GM21390 (cell line): ENCODE measurements at regions not wholly inside any gene's neighbourhood (a gene's known extent, or its start where the extent isn't known, plus 50 kb on each side); places are given as distances from the start of the nearest gene placed in this dataset.
A peak's percentile ranks its signal among the peaks of the same experiment; 100 is the strongest.

Experiments used
- ATAC-seq: cut with Tn5 transposase; IDR thresholded peaks from one replicate; pipeline ENCODE4 v1.9.1; 2021; ENCODE audit not compliant: unreplicated experiment

DNA sequence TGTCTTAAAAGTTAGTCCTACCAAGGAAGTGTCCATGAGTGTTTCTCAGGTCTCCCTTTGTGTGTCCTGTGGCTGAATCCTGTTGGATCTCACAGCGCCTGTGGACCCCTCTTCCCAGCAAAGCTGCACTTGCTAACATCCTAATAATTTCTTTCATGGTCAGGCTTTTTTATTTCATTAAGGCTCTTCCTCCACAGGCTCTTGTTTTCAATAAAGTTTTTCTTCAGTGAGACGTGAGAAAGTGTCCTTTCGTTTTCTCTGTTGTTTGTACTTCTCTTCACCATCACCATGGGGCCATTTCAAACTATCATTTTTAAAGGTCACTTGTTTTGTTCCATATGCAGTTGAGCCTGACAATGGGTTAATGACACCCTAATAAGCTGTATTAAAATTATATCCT, 231.5 kb downstream of the LMO4 start:
- no peak for ATAC-seq

DNA sequence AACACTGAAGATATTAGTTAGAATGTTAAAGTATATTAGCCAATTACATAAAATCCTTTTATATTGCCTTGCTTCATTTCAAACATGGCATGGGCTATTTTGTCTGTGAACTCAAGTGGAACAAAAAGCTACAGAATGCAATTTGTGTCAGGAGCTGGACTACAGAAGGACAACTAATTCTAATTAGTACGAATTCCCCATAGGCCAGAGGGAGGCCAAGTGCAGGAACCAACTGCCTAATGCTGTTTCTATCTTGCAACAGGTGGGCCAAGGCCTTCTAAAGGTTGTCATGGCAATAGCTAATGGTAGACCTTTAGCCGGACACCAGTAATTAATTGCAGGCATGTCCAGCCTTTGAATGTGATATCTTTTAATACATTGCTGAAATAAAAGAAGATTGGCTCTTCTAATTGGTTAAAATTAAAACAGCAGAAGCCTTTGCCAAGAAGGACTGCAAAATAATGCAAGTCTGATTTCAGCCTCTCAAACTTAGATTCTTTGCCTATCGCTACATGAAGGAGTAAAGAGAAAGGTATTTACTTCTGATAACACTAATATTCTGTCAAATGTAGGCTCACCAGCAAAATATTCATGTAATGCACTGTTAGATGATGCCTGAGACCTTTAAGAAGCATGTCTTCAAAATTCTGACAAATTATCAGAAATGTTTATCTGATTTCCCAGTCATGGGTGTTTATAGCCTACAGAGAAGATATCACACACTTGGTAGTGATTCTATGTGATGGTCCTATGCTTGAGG, 232.1 kb downstream of the LMO4 start:
- no peak for ATAC-seq

DNA sequence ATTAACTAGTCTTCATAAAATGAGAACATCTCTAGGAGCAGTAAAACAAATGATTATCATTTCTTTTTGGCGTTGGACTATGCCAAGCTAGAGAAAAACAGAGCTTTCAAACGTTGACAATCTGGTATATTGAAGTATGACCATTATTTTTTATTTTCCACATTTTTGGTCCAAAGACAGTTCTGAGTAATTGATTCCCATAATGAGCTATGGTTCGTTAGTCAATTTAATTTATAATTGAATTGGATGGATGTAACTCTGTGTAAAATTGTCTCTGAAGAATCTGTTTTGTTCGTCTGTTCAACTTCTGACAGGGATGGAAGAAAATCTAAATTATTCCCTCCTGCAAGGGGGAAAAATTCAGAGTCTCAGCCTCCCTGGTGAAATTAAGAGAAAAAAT, 234.5 kb downstream of the LMO4 start:
- ATAC-seq: no peak

DNA sequence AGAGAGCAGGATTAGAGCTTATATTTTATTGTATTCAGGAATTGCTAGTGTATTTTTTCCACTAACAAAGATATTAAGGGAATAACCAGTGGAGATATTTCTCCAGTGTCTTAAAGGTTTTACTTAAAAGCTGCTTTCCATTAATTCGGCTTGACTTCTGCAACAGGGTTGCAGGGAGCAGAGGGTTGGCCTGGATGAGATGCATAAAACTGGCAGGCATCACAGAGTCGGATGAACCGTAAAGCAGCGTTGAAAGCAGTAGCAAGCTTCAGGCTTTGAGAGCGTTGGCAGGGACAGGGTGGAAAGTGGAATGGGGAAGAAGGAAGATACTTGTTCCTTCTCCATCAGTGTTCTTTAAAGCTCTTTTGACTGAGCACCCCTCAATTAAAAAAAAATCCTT, 237.2 kb downstream of the LMO4 start:
- no peak for ATAC-seq

DNA sequence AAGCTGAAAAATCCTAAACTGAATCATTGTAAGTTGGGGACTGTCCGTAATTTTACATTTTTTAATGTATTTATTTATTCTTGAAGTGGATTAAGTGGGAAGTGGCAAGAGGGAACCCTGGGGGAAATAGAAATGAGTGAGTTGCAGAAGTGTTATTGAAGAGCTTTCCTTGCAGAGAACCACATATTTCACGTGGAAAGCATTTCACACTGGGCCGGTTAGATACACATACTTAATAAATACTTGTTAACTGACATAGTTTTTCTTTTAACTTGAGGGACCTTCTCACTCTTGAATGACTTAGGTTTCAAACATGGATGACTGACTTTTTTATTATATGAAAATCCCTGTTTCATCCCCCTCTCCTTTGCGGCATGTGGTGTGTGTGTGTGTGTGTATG, 239.3 kb downstream of the LMO4 start:
- no peak for ATAC-seq

DNA sequence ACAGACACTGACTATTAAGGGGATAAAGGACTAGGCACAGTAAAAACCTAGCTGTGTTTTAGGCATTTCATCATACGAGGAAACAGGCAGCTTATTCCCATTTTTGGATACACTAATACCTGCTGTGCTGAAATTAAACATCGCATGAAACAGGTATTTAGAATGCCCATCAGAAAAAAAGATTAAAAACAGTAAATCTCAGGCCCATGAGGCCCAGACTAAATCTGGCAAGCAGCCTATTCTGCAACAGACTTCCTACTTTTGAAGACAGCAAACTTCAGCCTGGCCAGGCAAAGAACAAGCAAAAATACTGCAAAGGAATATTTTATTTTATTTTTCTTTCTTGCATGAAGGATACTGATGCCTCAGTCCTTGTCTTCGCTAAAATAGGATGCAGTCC, 240.2 kb downstream of the LMO4 start:
- no peak for ATAC-seq

DNA sequence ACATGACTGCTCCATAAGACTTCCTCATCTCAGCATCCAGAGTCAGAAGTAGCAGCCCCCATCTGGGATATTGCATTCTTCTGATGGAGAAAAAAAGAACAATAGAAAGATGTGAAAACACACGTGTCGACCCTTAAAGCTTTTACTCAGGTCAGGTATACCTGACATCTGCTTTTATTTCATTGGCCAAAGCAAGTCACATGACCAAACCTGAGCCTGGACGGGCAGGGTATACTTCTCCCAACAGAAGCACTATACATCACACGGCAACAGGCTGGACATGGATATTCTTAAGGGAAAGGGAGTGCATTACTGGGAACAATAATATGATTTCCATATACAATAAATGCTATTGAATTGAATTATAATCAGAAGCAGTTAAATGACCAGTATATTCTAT, 243.3 kb downstream of the LMO4 start:
- no peak for ATAC-seq

DNA sequence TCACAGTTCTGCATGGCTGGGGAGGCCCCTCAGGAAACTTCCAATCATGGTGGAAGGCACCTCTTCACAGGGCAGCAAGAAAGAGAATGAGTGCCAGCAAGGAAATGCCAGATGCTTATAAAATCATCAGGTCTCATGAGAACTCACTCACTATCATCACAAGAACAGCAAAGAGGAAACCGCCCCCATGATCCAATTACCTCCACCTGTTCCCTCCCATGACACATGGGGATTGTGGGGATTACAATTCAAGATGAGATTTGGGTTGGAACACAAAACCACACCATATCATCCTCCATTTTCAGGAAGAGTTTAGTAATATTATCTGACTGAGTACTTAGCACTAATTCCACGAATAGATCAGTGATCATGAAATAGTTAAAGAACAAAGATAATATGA, 244.2 kb downstream of the LMO4 start:
- ATAC-seq: no peak

DNA sequence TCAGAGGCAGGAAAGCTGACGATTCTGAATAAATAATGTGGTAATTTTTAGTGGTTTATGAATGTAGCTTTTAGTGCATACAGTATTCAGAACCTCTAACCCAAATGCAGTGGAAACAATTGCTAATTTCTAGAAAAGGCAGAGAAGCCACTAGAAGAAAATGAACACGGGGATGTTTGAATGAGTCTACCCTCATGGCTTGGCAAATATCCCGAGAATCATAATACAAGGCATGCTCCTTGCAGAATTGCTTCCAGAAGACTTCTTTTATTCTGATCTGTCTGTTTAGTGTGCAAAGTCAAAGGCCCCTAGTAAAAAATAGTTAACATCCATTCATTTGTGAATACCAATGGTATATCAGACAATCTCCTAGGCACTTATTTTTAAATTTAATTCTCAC, 246.8 kb downstream of the LMO4 start:
- ATAC-seq: no peak

DNA sequence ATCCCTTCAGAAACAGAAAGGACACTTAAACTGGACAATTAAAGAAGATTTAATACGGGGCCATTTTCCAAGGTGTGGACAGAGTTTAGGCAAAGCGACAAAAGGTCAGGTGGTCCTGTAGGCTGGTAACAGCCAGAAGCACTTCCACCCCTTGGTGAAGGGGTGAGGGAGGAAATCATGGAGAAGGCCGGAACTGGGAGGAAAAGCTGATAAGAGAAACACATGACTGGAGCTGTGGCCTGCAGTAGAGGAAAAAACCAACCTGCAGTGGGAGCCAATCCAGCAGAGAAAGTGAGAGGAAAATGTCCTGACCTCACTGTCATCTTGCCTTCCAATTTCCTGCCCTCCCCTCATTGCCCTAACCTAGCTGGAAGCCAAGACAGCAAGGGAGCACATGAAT, 249.8 kb downstream of the LMO4 start:
- ATAC-seq: no peak

DNA sequence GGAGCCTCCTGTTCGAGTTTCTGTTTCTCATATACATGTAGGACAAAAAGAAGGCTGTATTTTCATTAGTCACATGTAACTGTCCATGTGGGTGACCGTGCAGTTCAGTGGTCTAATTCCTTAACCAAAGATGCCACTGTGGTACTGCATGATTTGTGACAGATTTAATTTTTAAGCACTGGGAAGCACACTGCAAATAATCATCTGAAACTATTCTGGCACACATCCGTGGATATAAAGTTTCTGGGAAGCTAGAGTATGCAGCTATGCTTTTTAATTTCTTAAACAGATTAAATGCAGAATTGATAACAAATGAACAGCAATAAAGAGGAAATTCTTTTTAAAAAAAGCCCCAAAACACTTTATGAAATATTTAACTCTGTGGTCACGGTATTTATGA, 254.8 kb downstream of the LMO4 start:
- no peak for ATAC-seq

DNA sequence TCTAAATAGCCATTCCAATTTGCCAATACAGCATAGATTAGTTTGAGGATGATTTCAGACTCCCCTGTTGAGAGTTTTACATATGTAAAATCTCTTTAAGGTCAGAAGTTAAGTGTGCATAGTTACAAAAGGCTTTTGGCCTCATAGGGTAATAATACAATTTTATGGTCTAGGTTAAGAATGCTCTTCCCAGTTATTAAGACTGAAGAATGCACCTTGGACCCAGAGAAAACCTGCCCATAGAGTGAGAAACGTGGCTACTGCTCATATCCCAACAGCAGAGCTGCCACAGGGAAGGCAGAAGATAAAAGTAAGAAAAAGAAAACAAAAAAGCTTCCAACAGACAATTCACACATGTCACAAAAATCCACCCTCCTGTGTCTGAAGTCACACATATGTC, 255.9 kb downstream of the LMO4 start:
- ATAC-seq: no peak

DNA sequence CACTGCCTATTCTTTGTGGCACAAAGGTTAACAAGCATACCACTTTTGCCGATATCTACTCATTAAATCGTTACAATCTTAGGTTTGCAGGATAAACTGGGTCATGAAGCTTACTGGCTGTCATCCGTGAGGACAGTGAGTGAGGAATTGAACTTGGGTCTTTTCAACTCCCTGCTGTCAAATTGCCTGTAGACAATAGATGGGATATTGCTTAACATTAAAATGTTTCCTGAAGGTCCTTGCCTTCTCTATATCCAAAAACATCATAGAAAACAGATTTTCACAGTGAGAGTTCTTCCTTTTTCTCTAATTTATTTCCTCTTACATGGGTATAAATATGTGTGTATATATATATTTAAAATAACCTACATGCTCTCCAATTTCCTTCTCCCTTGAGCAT, 257.8 kb downstream of the LMO4 start:
- no peak for ATAC-seq

DNA sequence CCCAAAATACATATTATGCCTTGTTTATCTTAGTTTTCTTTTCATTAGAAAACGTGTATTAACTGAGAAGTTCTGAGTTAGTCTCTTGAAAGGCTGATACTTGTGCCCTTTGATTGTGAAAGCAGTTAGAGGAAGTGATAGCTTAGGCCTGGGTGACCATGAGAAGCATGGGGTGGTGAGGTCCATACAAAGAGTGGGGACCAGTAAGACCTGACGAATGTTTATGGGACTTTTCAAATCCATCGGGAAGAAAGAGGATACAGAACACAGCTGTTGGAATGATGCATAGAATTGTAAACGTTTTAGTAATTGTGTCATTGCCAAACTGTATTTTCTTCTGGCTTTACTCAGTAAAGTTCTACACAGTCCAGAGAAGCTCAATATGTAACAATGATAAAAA, 259.8 kb downstream of the LMO4 start:
- peak; percentile 56 for ATAC-seq

DNA sequence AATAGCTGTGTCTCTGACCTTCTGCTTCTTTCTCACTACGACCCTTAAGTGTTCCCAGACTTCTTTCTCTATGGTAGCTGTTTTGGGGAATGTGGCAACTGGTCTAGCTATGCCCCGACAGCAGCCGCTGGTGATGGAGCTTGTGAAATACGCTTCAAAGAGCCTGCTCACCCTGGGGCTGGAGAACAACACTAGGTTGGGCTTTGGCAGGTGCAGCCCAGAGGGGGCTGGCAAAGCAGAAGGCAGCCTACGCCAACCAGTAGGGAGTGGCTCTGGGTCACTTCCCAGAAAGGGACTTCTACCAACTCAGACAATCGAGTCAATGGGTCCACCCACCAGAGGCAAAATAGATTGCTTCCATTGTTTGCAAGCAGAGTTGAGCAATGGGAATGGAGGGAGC, 262.8 kb downstream of the LMO4 start:
- no peak for ATAC-seq

DNA sequence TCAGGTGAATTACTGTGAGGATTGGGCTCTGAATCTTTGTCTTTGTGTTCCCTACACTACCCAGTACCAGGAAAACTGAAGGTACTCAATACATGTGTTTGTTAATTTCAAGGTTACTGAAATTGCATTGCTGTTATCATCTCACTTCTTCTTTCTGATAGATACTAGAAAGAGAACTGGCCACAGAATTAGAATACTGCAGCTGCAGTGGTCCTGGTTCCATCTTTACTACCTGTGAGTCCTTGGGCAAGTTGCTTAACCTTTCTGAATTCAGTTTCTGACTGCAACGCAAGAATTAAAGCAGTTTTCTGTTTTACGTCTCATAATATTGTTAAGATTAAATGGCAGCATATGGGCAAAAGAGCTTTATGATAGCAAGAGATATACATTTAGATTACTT, 263.5 kb downstream of the LMO4 start:
- ATAC-seq: peak; percentile 87

DNA sequence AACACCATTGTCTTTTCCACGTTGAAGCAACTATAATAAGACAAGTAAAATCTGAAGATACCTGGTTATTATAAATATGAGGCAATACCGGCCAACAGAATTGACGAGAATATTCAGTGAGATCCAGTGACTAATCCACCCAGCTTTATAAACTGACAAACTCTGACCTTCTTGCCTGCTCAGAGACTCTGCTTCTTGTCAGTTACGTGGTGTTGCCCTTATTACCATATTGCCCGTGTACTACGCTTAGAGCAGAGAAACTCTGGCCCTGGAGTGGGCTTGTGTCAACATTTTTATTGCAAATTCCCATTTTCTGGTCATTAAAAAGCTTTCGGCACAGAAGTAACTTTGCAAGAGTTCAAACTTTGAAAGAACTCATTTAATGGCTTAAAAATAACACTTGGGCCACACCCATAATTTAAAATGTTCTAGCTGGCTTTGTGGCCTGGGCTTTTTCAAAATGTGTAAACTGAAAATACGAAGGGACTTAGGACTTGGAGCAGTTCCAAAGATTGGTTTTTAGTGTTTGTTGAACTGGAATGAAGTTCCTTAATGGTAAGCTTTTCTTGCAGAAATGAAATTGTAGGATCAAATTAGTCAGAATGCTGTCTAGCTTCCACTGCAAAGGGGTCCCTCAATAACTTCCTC, 266.2 kb downstream of the LMO4 start:
- ATAC-seq: no peak

DNA sequence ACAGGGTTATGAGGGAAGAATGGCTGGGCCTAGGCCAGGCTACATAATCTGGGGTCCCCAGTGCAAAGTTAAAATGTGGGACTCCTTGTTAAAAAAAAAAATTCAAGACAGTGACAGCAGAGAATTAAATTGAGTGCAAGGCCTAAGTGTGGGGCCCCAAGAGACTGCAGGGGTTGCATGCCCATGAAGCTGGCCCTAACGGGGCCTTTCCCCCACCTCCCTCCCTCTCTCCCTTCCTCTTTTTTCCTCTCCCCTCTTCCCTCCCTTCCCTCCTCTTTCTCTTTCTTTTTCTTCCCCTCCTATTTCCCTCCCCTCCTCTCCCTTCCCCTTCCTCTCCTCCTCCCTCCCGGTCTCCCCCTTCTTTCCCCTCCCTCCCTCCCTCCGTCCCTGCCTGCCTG, 266.7 kb downstream of the LMO4 start:
- ATAC-seq: no peak

DNA sequence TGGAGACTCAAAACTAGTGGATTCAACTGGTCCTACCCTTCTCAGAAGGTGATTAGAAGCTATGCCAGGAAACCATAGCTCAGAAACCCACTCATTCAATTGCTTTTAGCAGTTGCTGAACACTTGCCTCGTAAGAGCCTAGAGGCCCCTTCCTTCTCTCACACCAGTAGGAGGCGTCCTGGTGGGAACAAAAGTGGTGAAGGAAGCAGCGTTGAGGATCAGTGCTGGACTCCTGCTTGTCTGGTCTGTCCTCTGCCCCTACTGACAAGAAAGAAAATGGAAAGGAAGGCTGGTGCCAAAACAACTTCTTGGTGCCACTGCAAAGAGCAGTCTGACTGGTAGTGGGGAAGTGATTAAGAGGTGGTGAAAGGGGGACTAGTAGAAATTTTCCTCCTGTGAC, 269.7 kb downstream of the LMO4 start:
- no peak for ATAC-seq

DNA sequence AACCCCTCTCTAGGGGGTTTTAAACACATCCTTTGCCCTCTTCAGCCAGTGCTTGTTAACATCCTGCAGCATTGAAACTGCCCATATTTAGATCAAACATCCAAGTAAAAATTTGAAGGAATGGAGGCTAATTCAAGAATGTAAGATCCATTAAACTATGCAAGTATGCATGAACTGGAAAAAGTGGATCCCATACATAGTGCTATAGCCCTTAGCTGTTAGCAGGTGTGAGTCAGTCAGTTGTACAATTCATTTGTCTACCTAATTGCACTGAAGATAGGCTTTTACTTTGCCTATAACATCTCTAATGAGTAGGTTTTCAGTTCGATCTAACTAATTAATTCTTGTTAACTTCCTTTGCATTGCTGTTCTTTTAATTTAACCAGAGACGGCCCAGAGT, 270.9 kb downstream of the LMO4 start:
- ATAC-seq: no peak

DNA sequence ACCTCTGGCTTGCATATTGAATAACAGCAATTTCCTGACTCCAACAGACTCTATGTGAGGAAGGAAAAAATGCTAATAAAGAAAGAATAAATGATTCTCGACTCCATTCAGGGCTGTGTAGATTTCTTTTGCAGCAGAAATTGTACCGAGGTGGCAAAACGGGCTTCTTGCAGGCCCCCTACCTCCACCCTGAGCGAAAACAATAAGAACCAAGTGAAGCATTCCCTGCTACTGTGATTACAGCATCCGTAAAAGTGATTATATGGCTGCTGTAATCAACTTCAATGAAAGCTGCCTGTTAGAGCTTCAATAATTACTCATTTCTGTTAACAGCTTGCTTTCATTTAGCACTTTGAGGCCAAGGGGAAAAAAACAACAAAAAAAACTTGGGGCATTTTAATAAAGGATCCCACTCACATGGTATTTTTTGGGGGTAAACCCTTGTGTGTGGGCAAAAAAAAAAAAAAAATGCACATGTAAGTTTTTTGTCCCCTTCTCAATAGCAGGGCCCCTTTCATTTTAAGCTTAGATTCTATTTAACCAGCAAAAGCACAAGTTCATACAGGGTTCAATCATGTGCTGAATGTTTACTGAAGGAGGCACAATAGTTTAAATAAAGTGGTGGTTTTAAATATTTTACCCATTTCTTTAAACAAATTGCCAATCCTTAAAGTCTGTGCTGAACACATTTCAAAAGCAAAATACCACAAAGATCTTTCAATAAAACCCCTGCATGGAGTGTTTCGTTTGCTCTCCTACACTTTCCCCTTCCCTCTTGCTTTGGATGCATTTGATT, 271.6 kb downstream of the LMO4 start:
- no peak for ATAC-seq

DNA sequence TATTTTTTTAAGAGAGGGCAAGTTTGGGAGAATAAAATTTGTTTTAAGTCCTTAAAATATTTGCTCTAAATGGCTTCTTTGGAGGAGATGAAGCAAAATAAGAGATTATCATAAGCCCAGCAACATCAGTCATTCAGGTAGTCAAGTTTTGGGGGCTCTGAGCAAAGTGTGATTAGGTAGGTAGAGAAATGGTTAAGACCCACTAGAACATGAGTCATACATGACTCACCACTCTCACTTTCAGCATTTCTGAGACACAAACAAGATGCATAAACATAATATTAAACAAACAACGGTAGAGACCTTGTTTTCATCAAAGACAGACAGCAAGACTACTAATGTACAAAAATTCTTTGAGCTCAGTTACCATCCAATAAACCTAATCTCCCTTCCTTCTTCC, 272.2 kb downstream of the LMO4 start:
- peak; percentile 51 for ATAC-seq
